MM.1S (cell line): ENCODE measurements at regions not wholly inside any gene's neighbourhood (a gene's known extent, or its start where the extent isn't known, plus 50 kb on each side); places are given as distances from the start of the nearest gene placed in this dataset.

Source experiments
- DNase-seq: peaks from one replicate; pipeline ENCODE4 v3.0.0-alpha.2; 2015
- H2AFZ ChIP-seq: fragments of 300-600 bp; sonication (generic); 2 replicates; pipeline ENCODE4 v1.6.0; 2016; ENCODE audit warnings: antibody characterized with exemption, low read length
- H3F3A ChIP-seq: fragments of 300-600 bp; sonication (generic); 2 replicates; pipeline ENCODE4 v1.6.1; 2016; ENCODE audit warnings: mild to moderate bottlenecking, antibody characterized with exemption, low read length, moderate library complexity, mixed read lengths; ENCODE audit not compliant: insufficient read depth
- H3K27ac ChIP-seq: fragments of 300-600 bp; sonication (generic); 2 replicates; pipeline ENCODE4 v1.5.1; 2016; ENCODE audit warnings: mild to moderate bottlenecking, low read length
- H3K27me3 ChIP-seq: fragments of 300-600 bp; sonication (generic); replicated peaks from 2 replicates; pipeline ENCODE4 v1.6.0; 2016; ENCODE audit warnings: low read length; ENCODE audit not compliant: insufficient read depth
- H3K36me3 ChIP-seq: fragments of 300-600 bp; sonication (generic); replicated peaks from 2 replicates; pipeline ENCODE4 v1.6.1; 2016; ENCODE audit warnings: mild to moderate bottlenecking, low read length, mixed read lengths; ENCODE audit not compliant: insufficient read depth
- H3K4me1 ChIP-seq: fragments of 300-600 bp; sonication (generic); 2 replicates; pipeline ENCODE4 v1.6.1; 2016; ENCODE audit warnings: low read length, mixed read lengths
- H3K4me2 ChIP-seq: fragments of 300-600 bp; sonication (generic); 2 replicates; pipeline ENCODE4 v1.6.0; 2016; ENCODE audit warnings: low read depth, low read length
- H3K4me3 ChIP-seq: fragments of 300-600 bp; sonication (generic); 2 replicates; pipeline ENCODE4 v1.5.1; 2016; ENCODE audit warnings: low read length, mixed read lengths
- H3K79me2 ChIP-seq: fragments of 300-600 bp; sonication (generic); 2 replicates; pipeline ENCODE4 v1.6.1; 2016; ENCODE audit warnings: mixed run types, low read length, mixed read lengths
- H3K9ac ChIP-seq: fragments of 300-600 bp; sonication (generic); 2 replicates; pipeline ENCODE4 v1.6.1; 2016; ENCODE audit warnings: low read length, mixed read lengths
- H3K9me2 ChIP-seq: fragments of 300-600 bp; sonication (generic); replicated peaks from 2 replicates; pipeline ENCODE4 v1.6.1; 2016; ENCODE audit warnings: mild to moderate bottlenecking, low read length, mixed read lengths; ENCODE audit not compliant: insufficient read depth
- H3K9me3 ChIP-seq: fragments of 300-600 bp; sonication (generic); replicated peaks from 2 replicates; pipeline ENCODE4 v1.6.1; 2016; ENCODE audit warnings: mild to moderate bottlenecking, low read length, mixed read lengths; ENCODE audit not compliant: insufficient read depth
- H4K20me1 ChIP-seq: fragments of 300-600 bp; sonication (generic); 2 replicates; pipeline ENCODE4 v1.6.1; 2016; ENCODE audit warnings: mild to moderate bottlenecking, low read length, moderate library complexity, mixed read lengths; ENCODE audit not compliant: insufficient read depth
- CTCF ChIP-seq: fragments of 300-600 bp; sonication (generic); IDR thresholded peaks from 2 replicates; pipeline ENCODE4 v1.5.1; 2016; ENCODE audit warnings: antibody characterized with exemption, low read length, mixed read lengths
- EZH2 ChIP-seq: fragments of 300-600 bp; sonication (generic); optimal IDR thresholded peaks from 2 replicates; pipeline ENCODE3; 2017; ENCODE audit warnings: low read depth, mild to moderate bottlenecking, antibody characterized with exemption, low read length, mixed read lengths
- EZH2phosphoT487 ChIP-seq: fragments of 300-600 bp; sonication (generic); IDR thresholded peaks from 2 replicates; pipeline ENCODE4 v1.6.1; 2018; ENCODE audit warnings: antibody characterized with exemption, low read length

- DNase-seq, result no peak
- no peaks in the 10 kb centered on the region for H3K9me2 ChIP-seq
- no peaks in the 10 kb centered on the region for H3K27me3 ChIP-seq
- H4K20me1 ChIP-seq, result no peaks in the 10 kb centered on the region
- no peaks in the 10 kb centered on the region for H3K9me3 ChIP-seq
- H3K9ac ChIP-seq, result no peak overlapping the region
- no peaks in the 10 kb centered on the region for H3K79me2 ChIP-seq
- no peak overlapping the region for H3K4me2 ChIP-seq
- H3K4me1 ChIP-seq, result no peaks in the 10 kb centered on the region
- H3K36me3 ChIP-seq, result no peaks in the 10 kb centered on the region
- no peak for TF ChIP-seq CTCF
- no peak for TF ChIP-seq EZH2
- no peak for TF ChIP-seq EZH2phosphoT487
- no peak overlapping the region for H2AFZ ChIP-seq
- no peak overlapping the region for H3K4me3 ChIP-seq
- no peaks in the 10 kb centered on the region for H3F3A ChIP-seq
- no peak overlapping the region for H3K27ac ChIP-seq
Observed at GRCh38 chr7:46630031-46630430, 709.0 kb upstream of the IGFBP3 start.

- no peaks in the 10 kb centered on the region for H3K9me3 ChIP-seq
- no peak overlapping the region for H3K4me3 ChIP-seq
- DNase-seq, result no peak
- H3K4me2 ChIP-seq, result no peak overlapping the region
- no peak overlapping the region for H2AFZ ChIP-seq
- no peaks in the 10 kb centered on the region for H3K9me2 ChIP-seq
- no peaks in the 10 kb centered on the region for H3K4me1 ChIP-seq
- no peaks in the 10 kb centered on the region for H3K27me3 ChIP-seq
- no peak for TF ChIP-seq CTCF
- TF ChIP-seq EZH2phosphoT487, result no peak
- TF ChIP-seq EZH2, result no peak
- H3F3A ChIP-seq, result no peaks in the 10 kb centered on the region
- no peak overlapping the region for H3K9ac ChIP-seq
- no peaks in the 10 kb centered on the region for H3K79me2 ChIP-seq
- H3K27ac ChIP-seq, result no peak overlapping the region
- no peaks in the 10 kb centered on the region for H3K36me3 ChIP-seq
- H4K20me1 ChIP-seq, result no peaks in the 10 kb centered on the region
Observed at GRCh38 chr7:46628389-46628788, 707.3 kb upstream of the IGFBP3 start.

- TF ChIP-seq CTCF (no peak), EZH2 (no peak), EZH2phosphoT487 (no peak)
- Histone ChIP-seq H3K36me3 (no peaks in the 10 kb centered on the region), H3K79me2 (no peaks in the 10 kb centered on the region), H3K27me3 (no peaks in the 10 kb centered on the region), H2AFZ (no peak overlapping the region; the same call in 1 of the 2 replicates), H3F3A (no peaks in the 10 kb centered on the region), H3K4me1 (no peaks in the 10 kb centered on the region), H3K9me3 (no peaks in the 10 kb centered on the region), H3K4me3 (no peak overlapping the region), H3K9ac (no peak overlapping the region), H4K20me1 (no peaks in the 10 kb centered on the region), H3K9me2 (no peaks in the 10 kb centered on the region), H3K27ac (no peak overlapping the region), H3K4me2 (no peak overlapping the region)
- no peak for DNase-seq
Observed at GRCh38 chr7:46626691-46627310, 705.7 kb upstream of the IGFBP3 start.
